Right forelimb (tissue), 1 donor: ENCODE measurements at regions not wholly inside any gene's neighbourhood (a gene's known extent, or its start where the extent isn't known, plus 50 kb on each side); places are given as distances from the start of the nearest gene placed in this dataset.

Source experiments
- DNase-seq: peaks from one replicate; pipeline ENCODE4 v3.0.0-alpha.2; 2018

GRCh38 chr14:38125481-38126037 is 82.1 kb upstream of the SSTR1 start:
- DNase-seq, result no peak

GRCh38 chr14:38127356-38127755 is 80.3 kb upstream of the SSTR1 start:
- no peak for DNase-seq

GRCh38 chr14:38127784-38128183 is 79.9 kb upstream of the SSTR1 start:
- no peak for DNase-seq

- no peak for DNase-seq
These were observed 79.1 kb upstream of the SSTR1 start for GRCh38 chr14:38128640-38129039.

GRCh38 chr14:38129192-38129591 is 78.5 kb upstream of the SSTR1 start:
- no peak for DNase-seq

GRCh38 chr14:38129705-38130104 is 78.0 kb upstream of the SSTR1 start:
- no peak for DNase-seq

GRCh38 chr14:38134416-38135030 is 73.2 kb upstream of the SSTR1 start:
- no peak for DNase-seq

GRCh38 chr14:38135106-38135867 is 72.4 kb upstream of the SSTR1 start:
- no peak for DNase-seq

GRCh38 chr14:38137005-38137404 is 70.7 kb upstream of the SSTR1 start:
- no peak for DNase-seq

- DNase-seq, result no peak
These were observed 69.1 kb upstream of the SSTR1 start for GRCh38 chr14:38138473-38139138.

GRCh38 chr14:38139926-38140325 is 67.8 kb upstream of the SSTR1 start:
- no peak for DNase-seq

GRCh38 chr14:38143170-38143569 is 64.5 kb upstream of the SSTR1 start:
- no peak for DNase-seq

- DNase-seq, result no peak
These were observed 63.8 kb upstream of the SSTR1 start for GRCh38 chr14:38143659-38144505.

- DNase-seq, result no peak
These were observed 62.6 kb upstream of the SSTR1 start for GRCh38 chr14:38145142-38145541.

GRCh38 chr14:38150075-38150474 is 57.6 kb upstream of the SSTR1 start:
- no peak for DNase-seq
